Right renal pelvis (tissue), 4 donors: ENCODE measurements at regions not wholly inside any gene's neighbourhood (a gene's known extent, or its start where the extent isn't known, plus 50 kb on each side); places are given as distances from the start of the nearest gene placed in this dataset.

Source experiments
- DNase-seq, 4 donors: peaks; one replicate each; pipeline ENCODE4 v3.0.0-alpha.2; 2013; ENCODE audit warnings: low read depth in 4 of 4, low spot score in 3 of 4, missing footprints in 1 of 4

GRCh38 chr13:32905063-32905863 is 111.0 kb upstream of the KL start:
- no peak for DNase-seq

GRCh38 chr13:32905864-32906180 is 110.4 kb upstream of the KL start:
- no peak for DNase-seq

GRCh38 chr13:32907211-32907610 is 109.0 kb upstream of the KL start:
- no peak for DNase-seq

- DNase-seq: no peak
Measured at GRCh38 chr13:32910530-32910929, 105.7 kb upstream of the KL start.

- DNase-seq: no peak
Measured at GRCh38 chr13:32911506-32911905, 104.7 kb upstream of the KL start.

- DNase-seq: no peak
Measured at GRCh38 chr13:32914686-32915085, 101.5 kb upstream of the KL start.

- DNase-seq: no peak
Measured at GRCh38 chr13:32917504-32917903, 98.7 kb upstream of the KL start.

- DNase-seq: no peak
Measured at GRCh38 chr13:32923725-32924124, 92.5 kb upstream of the KL start.

- no peak for DNase-seq
Measured at GRCh38 chr13:32924886-32925285, 91.3 kb upstream of the KL start.

- no peak for DNase-seq
Measured at GRCh38 chr13:32925506-32925905, 90.7 kb upstream of the KL start.

GRCh38 chr13:32932376-32932775 is 83.8 kb upstream of the KL start:
- no peak for DNase-seq

GRCh38 chr13:32936716-32937115 is 79.5 kb upstream of the KL start:
- DNase-seq: no peak

- DNase-seq: no peak
Measured at GRCh38 chr13:32938314-32938713, 77.9 kb upstream of the KL start.

- DNase-seq: no peak
Measured at GRCh38 chr13:32938907-32939306, 77.3 kb upstream of the KL start.

GRCh38 chr13:32940601-32941000 is 75.6 kb upstream of the KL start:
- DNase-seq: no peak

- DNase-seq: no peak
Measured at GRCh38 chr13:32941368-32941767, 74.9 kb upstream of the KL start.

GRCh38 chr13:32946558-32946957 is 69.7 kb upstream of the KL start:
- no peak for DNase-seq

GRCh38 chr13:32947411-32948276 is 68.6 kb upstream of the KL start:
- DNase-seq: no peak

- no peak for DNase-seq
Measured at GRCh38 chr13:32949820-32950219, 66.4 kb upstream of the KL start.

- no peak for DNase-seq
Measured at GRCh38 chr13:32951580-32951979, 64.6 kb upstream of the KL start.

GRCh38 chr13:32955881-32956594 is 60.2 kb upstream of the KL start:
- peak in 1 of 4 donors; percentile 37 for DNase-seq

GRCh38 chr13:32956595-32956933 is 59.7 kb upstream of the KL start:
- DNase-seq: no peak
